Calu3 (cell line): ENCODE measurements at regions not wholly inside any gene's neighbourhood (a gene's known extent, or its start where the extent isn't known, plus 50 kb on each side); places are given as distances from the start of the nearest gene placed in this dataset.

Source experiments
- BruUV-seq: library from RNA; stranded (reverse); fragments of 400-500 nt; replicated peaks from 2 replicates; lab custom pipeline; 2021; lab: Mats Ljungman, UMichigan
- CTCF ChIA-PET: fragments of 300-600 bp; sonication (Branson Sonifier 250); formaldehyde crosslinking; loops from one replicate; lab custom pipeline; 2022; ENCODE audit warnings: antibody characterized with exemption; lab: Charles Lee
- DNase-seq: peaks from one replicate; pipeline ENCODE4 v3.0.0; 2022
- H3K27ac Mint-ChIP-seq: one replicate; pipeline ENCODE4 v1.8.0; 2022; ENCODE audit warnings: mixed read lengths; ENCODE audit not compliant: unreplicated experiment
- H3K27me3 Mint-ChIP-seq: one replicate; pipeline ENCODE4 v1.8.0; 2022; ENCODE audit warnings: mixed read lengths; ENCODE audit not compliant: unreplicated experiment
- H3K36me3 Mint-ChIP-seq: one replicate; pipeline ENCODE4 v1.8.0; 2022; ENCODE audit warnings: mild to moderate bottlenecking, moderate library complexity, mixed read lengths; ENCODE audit not compliant: insufficient read depth, unreplicated experiment
- H3K4me1 Mint-ChIP-seq: one replicate; pipeline ENCODE4 v1.8.0; 2022; ENCODE audit warnings: mild to moderate bottlenecking, low read depth, mixed read lengths; ENCODE audit not compliant: unreplicated experiment
- H3K4me3 Mint-ChIP-seq: one replicate; pipeline ENCODE4 v1.8.0; 2022; ENCODE audit warnings: mild to moderate bottlenecking, low read depth, moderate library complexity, mixed read lengths; ENCODE audit not compliant: unreplicated experiment
- H3K9me3 Mint-ChIP-seq: one replicate; pipeline ENCODE4 v1.8.0; 2022; ENCODE audit warnings: low read depth, mixed read lengths; ENCODE audit not compliant: unreplicated experiment
- intact Hi-C: fragments of 100-400 bp; cut with micrococcal nuclease; formaldehyde crosslinking; loops from one replicate; pipeline ENCODE4 v1.10.0; 2022; ENCODE audit not compliant: unreplicated experiment
- TF ChIP-seq, protein P1 (sequence below): fragments of 200-600 bp; IDR thresholded peaks from one replicate; pipeline ENCODE4 v1.8.0; 2022; ENCODE audit warnings: antibody characterized with exemption; ENCODE audit not compliant: unreplicated experiment

DNA sequence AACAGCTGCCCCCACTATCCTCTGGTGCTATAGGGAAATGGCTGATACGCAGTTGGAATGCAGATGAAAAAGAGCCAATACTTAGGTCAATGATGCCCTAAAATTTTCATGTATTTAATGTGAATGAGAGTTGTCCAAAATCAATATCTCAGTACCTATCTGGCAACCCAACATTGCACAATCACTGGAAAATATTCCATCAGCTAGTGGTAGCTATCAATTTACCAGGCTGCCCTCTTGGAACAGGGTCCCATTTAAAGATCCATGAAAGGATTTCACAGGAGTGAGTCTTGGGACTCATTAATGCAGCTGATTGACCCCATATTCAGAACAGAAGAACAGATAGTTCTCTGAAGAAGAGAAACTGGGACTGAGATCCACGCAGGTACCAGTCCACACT is 638.9 kb downstream of the SMARCA1 start:
- no TSS peak for BruUV-seq
- CTCF ChIA-PET: no interaction called here
- Mint-ChIP-seq H3K9me3 (peaks cover 13% of the 10 kb centered on the region), H3K27me3 (no peaks in the 10 kb centered on the region), H3K36me3 (no peaks in the 10 kb centered on the region), H3K4me3 (no peak overlapping the region), H3K27ac (no peak overlapping the region), H3K4me1 (no peaks in the 10 kb centered on the region)
- intact Hi-C loops: no loop called here
- no peak for DNase-seq
- TF ChIP-seq, protein P1, sequence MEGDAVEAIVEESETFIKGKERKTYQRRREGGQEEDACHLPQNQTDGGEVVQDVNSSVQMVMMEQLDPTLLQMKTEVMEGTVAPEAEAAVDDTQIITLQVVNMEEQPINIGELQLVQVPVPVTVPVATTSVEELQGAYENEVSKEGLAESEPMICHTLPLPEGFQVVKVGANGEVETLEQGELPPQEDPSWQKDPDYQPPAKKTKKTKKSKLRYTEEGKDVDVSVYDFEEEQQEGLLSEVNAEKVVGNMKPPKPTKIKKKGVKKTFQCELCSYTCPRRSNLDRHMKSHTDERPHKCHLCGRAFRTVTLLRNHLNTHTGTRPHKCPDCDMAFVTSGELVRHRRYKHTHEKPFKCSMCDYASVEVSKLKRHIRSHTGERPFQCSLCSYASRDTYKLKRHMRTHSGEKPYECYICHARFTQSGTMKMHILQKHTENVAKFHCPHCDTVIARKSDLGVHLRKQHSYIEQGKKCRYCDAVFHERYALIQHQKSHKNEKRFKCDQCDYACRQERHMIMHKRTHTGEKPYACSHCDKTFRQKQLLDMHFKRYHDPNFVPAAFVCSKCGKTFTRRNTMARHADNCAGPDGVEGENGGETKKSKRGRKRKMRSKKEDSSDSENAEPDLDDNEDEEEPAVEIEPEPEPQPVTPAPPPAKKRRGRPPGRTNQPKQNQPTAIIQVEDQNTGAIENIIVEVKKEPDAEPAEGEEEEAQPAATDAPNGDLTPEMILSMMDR: no peak

- BruUV-seq: no TSS peak
- no peak for DNase-seq
- Mint-ChIP-seq H3K27me3 (no peaks in the 10 kb centered on the region), H3K27ac (no peak overlapping the region), H3K36me3 (no peaks in the 10 kb centered on the region), H3K4me3 (no peak overlapping the region), H3K4me1 (no peaks in the 10 kb centered on the region), H3K9me3 (peaks cover 13% of the 10 kb centered on the region)
- TF ChIP-seq, protein P1: no peak
- CTCF ChIA-PET: no interaction called here
- intact Hi-C loops: no loop called here
Measured at GRCh38 chrX:128883650-128884049, 639.6 kb downstream of the SMARCA1 start.

GRCh38 chrX:128870361-128870760 is 652.9 kb downstream of the SMARCA1 start:
- no peak overlapping the region for H3K4me3 Mint-ChIP-seq
- CTCF ChIA-PET: no interaction called here
- intact Hi-C loops: no loop called here
- TF ChIP-seq, protein P1: no peak
- H3K27me3 Mint-ChIP-seq: no peaks in the 10 kb centered on the region
- no peak overlapping the region for H3K27ac Mint-ChIP-seq
- no peak for DNase-seq
- H3K9me3 Mint-ChIP-seq: peaks cover 2% of the 10 kb centered on the region
- no TSS peak for BruUV-seq
- no peaks in the 10 kb centered on the region for H3K4me1 Mint-ChIP-seq
- no peaks in the 10 kb centered on the region for H3K36me3 Mint-ChIP-seq

- CTCF ChIA-PET: no interaction called here
- Mint-ChIP-seq H3K27ac (no peak overlapping the region), H3K27me3 (no peaks in the 10 kb centered on the region), H3K9me3 (peaks cover 6% of the 10 kb centered on the region), H3K4me3 (no peak overlapping the region), H3K4me1 (no peaks in the 10 kb centered on the region), H3K36me3 (no peaks in the 10 kb centered on the region)
- intact Hi-C loops: no loop called here
- TF ChIP-seq, protein P1: no peak
- no TSS peak for BruUV-seq
- DNase-seq: no peak
Measured at GRCh38 chrX:128862557-128862956, 660.7 kb downstream of the SMARCA1 start.
